ENCODE measurements at regions not wholly inside any gene's neighbourhood (a gene's known extent, or its start where the extent isn't known, plus 50 kb on each side); places are given as distances from the start of the nearest gene placed in this dataset.

- DNase-seq: no peak
Measured at GRCh38 chr10:28785018-28785417, 107.7 kb downstream of the BAMBI start.

- DNase-seq: no peak
Measured at GRCh38 chr10:28788252-28788651, 110.9 kb downstream of the BAMBI start.

GRCh38 chr10:28788762-28789161 is 111.4 kb downstream of the BAMBI start:
- DNase-seq: no peak

GRCh38 chr10:28790146-28790545 is 112.8 kb downstream of the BAMBI start:
- no peak for DNase-seq

- no peak for DNase-seq
Measured at GRCh38 chr10:28793482-28793881, 116.2 kb downstream of the BAMBI start.

GRCh38 chr10:28794986-28795385 is 117.7 kb downstream of the BAMBI start:
- DNase-seq: no peak

- DNase-seq: no peak
Measured at GRCh38 chr10:28796606-28797512, 119.5 kb downstream of the BAMBI start.

- no peak for DNase-seq
Measured at GRCh38 chr10:28797904-28798371, 120.6 kb downstream of the BAMBI start.

- no peak for DNase-seq
Measured at GRCh38 chr10:28798428-28798955, 121.2 kb downstream of the BAMBI start.

- DNase-seq: no peak
Measured at GRCh38 chr10:28798964-28799363, 121.6 kb downstream of the BAMBI start.

- no peak for DNase-seq
Measured at GRCh38 chr10:28800144-28800543, 122.8 kb downstream of the BAMBI start.

- DNase-seq: no peak
Measured at GRCh38 chr10:28801247-28801646, 123.9 kb downstream of the BAMBI start.

- DNase-seq: no peak
Measured at GRCh38 chr10:28801869-28802268, 124.5 kb downstream of the BAMBI start.

- DNase-seq: no peak
Measured at GRCh38 chr10:28805390-28805789, 128.1 kb downstream of the BAMBI start.

- DNase-seq: no peak
Measured at GRCh38 chr10:28806488-28806941, 129.2 kb downstream of the BAMBI start.

GRCh38 chr10:28806951-28807759 is 129.8 kb downstream of the BAMBI start:
- no peak for DNase-seq

- DNase-seq: no peak
Measured at GRCh38 chr10:28807760-28808613, 130.7 kb downstream of the BAMBI start.

GRCh38 chr10:28808693-28809092 is 131.4 kb downstream of the BAMBI start:
- no peak for DNase-seq

- DNase-seq: no peak
Measured at GRCh38 chr10:28810057-28810870, 132.9 kb downstream of the BAMBI start.

GRCh38 chr10:28811639-28812349 is 134.5 kb downstream of the BAMBI start:
- DNase-seq: no peak

All from CD4-positive, alpha-beta T cell treated with Interleukin-4 for 1 hour (primary cell).